ENCODE measurements at regions not wholly inside any gene's neighbourhood (a gene's known extent, or its start where the extent isn't known, plus 50 kb on each side); places are given as distances from the start of the nearest gene placed in this dataset.

DNA sequence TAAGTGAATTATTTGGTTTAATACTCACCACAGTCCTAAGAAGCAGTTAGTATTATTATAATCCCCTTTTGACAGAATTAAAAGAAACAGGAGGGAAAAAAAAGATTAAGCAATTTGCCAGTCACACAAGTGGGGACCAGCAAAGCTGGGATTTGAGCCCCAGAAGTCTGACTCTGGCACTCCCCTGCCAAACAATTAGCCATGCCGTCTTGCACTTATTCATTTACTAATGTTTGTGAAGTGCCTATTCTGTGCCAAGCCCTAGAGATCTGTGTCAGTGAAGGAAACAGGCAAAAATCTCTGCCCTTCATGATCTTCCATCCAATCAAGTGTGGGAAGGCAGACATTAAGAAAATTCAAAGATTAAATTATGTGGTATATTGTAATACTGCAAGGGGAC lies 126.0 kb upstream of the TOP1 start:
- TF ChIP-seq, protein P1, sequence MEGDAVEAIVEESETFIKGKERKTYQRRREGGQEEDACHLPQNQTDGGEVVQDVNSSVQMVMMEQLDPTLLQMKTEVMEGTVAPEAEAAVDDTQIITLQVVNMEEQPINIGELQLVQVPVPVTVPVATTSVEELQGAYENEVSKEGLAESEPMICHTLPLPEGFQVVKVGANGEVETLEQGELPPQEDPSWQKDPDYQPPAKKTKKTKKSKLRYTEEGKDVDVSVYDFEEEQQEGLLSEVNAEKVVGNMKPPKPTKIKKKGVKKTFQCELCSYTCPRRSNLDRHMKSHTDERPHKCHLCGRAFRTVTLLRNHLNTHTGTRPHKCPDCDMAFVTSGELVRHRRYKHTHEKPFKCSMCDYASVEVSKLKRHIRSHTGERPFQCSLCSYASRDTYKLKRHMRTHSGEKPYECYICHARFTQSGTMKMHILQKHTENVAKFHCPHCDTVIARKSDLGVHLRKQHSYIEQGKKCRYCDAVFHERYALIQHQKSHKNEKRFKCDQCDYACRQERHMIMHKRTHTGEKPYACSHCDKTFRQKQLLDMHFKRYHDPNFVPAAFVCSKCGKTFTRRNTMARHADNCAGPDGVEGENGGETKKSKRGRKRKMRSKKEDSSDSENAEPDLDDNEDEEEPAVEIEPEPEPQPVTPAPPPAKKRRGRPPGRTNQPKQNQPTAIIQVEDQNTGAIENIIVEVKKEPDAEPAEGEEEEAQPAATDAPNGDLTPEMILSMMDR (IDR thresholded peaks at IDR 0.05; ENCODE audit: low read depth, low read length): no peak
- no peak for TF ChIP-seq EZH2phosphoT487 (IDR thresholded peaks at IDR 0.05; ENCODE audit: low read depth)

Data from OCI-LY3 (cell line).